ENCODE measurements at regions not wholly inside any gene's neighbourhood (a gene's known extent, or its start where the extent isn't known, plus 50 kb on each side); places are given as distances from the start of the nearest gene placed in this dataset.

DNA sequence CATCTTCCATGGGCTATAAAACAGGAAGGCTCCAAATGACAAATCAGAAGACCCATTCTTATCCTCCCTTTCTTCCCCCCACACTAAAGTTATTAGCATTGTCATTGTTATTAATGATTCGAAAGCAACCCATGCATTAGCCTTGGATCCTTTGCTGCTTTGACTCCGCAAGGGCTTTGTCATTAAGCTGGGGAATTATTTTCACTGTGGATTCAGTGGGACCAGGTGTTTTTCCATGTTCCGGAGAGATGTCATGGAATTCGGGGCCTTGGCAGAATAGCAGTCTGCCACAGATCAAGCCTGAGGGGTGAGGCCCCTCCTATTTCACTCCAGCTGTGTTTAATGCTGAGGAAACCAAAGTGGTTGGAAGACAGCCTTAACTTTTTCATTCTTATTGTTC is 357.1 kb downstream of the EN1 start:
- no peaks in the 10 kb centered on the region for H3K27me3 ChIP-seq
- no peaks in the 10 kb centered on the region for H3K4me1 ChIP-seq
- intact Hi-C loops (cut with DNase I): no loop called here
- peaks cover 0 to 14% (median 0%) of the 10 kb centered on the region in 3 donors for H3K9me3 ChIP-seq
- H3K27ac ChIP-seq: no peak overlapping the region
- TF ChIP-seq, protein P1, sequence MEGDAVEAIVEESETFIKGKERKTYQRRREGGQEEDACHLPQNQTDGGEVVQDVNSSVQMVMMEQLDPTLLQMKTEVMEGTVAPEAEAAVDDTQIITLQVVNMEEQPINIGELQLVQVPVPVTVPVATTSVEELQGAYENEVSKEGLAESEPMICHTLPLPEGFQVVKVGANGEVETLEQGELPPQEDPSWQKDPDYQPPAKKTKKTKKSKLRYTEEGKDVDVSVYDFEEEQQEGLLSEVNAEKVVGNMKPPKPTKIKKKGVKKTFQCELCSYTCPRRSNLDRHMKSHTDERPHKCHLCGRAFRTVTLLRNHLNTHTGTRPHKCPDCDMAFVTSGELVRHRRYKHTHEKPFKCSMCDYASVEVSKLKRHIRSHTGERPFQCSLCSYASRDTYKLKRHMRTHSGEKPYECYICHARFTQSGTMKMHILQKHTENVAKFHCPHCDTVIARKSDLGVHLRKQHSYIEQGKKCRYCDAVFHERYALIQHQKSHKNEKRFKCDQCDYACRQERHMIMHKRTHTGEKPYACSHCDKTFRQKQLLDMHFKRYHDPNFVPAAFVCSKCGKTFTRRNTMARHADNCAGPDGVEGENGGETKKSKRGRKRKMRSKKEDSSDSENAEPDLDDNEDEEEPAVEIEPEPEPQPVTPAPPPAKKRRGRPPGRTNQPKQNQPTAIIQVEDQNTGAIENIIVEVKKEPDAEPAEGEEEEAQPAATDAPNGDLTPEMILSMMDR (IDR thresholded peaks at IDR 0.05): no peak
- no peak for TF ChIP-seq POLR2A (IDR thresholded peaks at IDR 0.05)
- DNase-seq: no peak
- H3K36me3 ChIP-seq: no peaks in the 10 kb centered on the region
- no peak overlapping the region for H3K4me3 ChIP-seq
- 51 to 58% methylated on average over 4 of the region's 4 CpGs for WGBS, 2 donors

DNA sequence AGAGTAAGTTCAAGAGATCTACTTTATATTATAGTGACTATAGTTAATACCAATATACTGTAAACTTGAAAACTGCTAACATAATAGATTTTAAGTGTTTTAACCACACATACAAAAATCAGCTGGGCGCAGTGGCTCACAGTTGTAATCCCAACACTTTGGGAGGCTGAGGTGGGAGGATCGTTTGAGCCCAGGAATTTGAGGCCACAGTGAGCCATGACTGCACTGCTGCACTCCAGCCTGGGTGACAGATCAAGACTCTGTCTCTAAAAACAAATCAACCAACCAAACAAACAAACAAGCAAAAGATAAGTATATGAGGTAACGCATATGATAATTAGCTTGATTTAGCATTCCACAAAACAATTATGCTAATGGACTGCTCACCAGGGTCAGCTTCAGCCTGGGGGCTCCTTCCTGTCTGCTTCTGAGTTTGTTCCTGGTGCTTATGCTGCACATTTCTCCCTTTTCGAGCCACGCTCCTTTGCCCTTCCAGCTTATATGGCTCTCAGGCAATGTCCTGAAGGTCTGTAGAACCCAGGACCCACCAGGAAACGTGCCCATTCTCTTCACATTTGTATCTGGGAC is 357.6 kb downstream of the EN1 start:
- H3K27me3 ChIP-seq: no peaks in the 10 kb centered on the region
- intact Hi-C loops (cut with DNase I): no loop called here
- no peaks in the 10 kb centered on the region for H3K36me3 ChIP-seq
- peaks cover 0 to 14% (median 0%) of the 10 kb centered on the region in 3 donors for H3K9me3 ChIP-seq
- WGBS, 2 donors: 50 to 70% methylated on average over 6 of the region's 6 CpGs
- H3K4me3 ChIP-seq: no peak overlapping the region
- DNase-seq: no peak
- H3K4me1 ChIP-seq: no peaks in the 10 kb centered on the region
- no peak for TF ChIP-seq POLR2A (IDR thresholded peaks at IDR 0.05)
- TF ChIP-seq, protein P1 (IDR thresholded peaks at IDR 0.05): no peak
- H3K27ac ChIP-seq: no peak overlapping the region

DNA sequence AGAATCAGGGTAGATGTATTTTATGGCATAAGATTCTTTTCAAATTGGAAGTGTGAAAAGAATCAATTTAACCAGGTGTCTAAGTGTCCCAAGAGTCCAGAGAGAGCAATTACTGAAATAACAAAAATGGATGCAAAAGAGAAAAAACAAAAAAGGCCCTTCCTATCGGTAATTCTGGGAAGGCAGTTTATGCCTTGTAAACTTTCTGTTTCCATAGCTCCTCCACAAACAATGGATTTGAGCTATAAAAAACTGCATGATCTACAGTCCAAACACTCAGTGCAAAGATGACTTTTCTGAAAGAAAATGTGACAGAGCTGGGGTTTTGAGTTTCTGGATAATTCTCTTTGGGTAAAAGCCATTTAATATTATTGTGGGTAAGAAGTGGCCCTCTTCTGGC is 366.1 kb downstream of the EN1 start:
- Histone ChIP-seq H3K27ac (no peak overlapping the region), H3K4me3 (no peak overlapping the region), H3K36me3 (no peaks in the 10 kb centered on the region), H3K27me3 (peaks cover 0 to 13% (median 0%) of the 10 kb centered on the region in 4 donors), H3K9me3 (no peaks in the 10 kb centered on the region), H3K4me1 (no peaks in the 10 kb centered on the region)
- intact Hi-C loops (cut with DNase I): no loop called here
- no peak for DNase-seq
- TF ChIP-seq, protein P1 (IDR thresholded peaks at IDR 0.05): no peak
- 48 to 61% methylated on average over 1 of the region's 1 CpG for WGBS, 2 donors

DNA sequence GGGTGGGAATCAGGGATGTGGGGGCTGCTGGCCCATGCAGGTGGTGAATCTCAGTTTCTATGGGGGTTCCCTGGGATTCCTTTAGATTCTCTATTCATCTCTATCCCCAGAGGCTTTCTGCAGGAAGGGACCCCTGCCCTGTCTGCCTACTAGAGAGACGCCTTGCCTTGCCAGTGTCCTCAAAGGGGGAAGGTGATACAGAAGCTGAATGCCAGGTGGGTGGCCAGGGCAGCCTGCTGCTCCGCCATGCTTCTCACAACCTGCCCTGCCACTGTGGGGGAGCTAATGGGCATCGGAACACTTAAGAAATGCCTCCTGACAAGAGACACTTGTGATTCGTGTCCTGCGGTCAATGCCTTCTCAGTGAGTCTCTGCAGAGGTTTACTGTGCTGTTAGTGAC is 368.4 kb downstream of the EN1 start:
- WGBS, 2 donors: 85 to 86% methylated on average over 4 to 5 of the region's 5 CpGs
- no peak for DNase-seq
- H3K27me3 ChIP-seq: peaks cover 0 to 13% (median 0%) of the 10 kb centered on the region in 4 donors
- H3K9me3 ChIP-seq: no peaks in the 10 kb centered on the region
- H3K36me3 ChIP-seq: no peaks in the 10 kb centered on the region
- intact Hi-C loops (cut with DNase I): no loop called here
- no peak for TF ChIP-seq POLR2A (IDR thresholded peaks at IDR 0.05)
- TF ChIP-seq, protein P1 (IDR thresholded peaks at IDR 0.05): no peak
- no peaks in the 10 kb centered on the region for H3K4me1 ChIP-seq
- H3K27ac ChIP-seq: no peak overlapping the region
- H3K4me3 ChIP-seq: no peak overlapping the region

DNA sequence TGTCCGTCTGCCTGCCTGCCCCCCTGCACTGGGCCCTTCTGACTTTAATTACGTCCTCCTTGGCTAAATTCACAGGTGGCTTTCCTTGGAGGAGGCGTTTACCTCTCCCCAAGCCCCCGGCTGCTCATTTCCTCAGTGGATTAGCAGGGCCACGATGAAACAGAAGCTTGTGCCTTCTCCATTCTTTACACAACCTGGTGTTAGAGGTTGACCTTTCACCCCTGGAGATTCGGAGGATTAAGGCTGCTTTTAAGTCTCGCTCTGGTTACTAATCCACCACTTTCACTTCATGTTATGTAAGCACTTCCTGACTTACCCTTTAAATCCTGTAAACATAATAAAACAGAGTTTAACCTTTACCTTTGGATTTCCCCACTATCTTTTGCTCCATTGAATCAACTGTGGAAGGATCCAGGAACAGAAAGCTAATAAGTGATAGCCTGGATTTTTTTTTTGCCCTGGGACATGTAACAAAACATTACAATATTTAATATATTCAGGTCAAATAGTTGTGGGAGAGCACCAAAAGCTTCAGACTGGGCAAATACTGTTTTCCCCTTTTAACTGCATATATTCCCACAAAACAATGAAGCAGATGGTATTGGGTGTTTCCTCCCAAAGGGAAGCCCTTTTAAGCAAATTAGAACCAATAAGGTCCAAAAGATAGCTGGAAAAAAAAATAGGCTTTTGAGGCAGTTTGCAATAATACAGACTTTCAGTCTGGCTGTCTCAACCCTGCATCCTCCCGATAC is 370.2 kb downstream of the EN1 start:
- no peak for DNase-seq
- H3K4me3 ChIP-seq: no peak overlapping the region
- H3K27me3 ChIP-seq: peaks cover 0 to 13% (median 0%) of the 10 kb centered on the region in 4 donors
- intact Hi-C loops (cut with DNase I): no loop called here
- no peak overlapping the region for H3K27ac ChIP-seq
- 21 to 41% methylated on average over 8 of the region's 8 CpGs for WGBS, 2 donors
- H3K36me3 ChIP-seq: no peaks in the 10 kb centered on the region
- no peaks in the 10 kb centered on the region for H3K4me1 ChIP-seq
- H3K9me3 ChIP-seq: no peaks in the 10 kb centered on the region
- no peak for TF ChIP-seq POLR2A (IDR thresholded peaks at IDR 0.05)
- TF ChIP-seq, protein P1 (IDR thresholded peaks at IDR 0.05): no peak

All from esophagus squamous epithelium (tissue), 5 donors.